GM21515 (cell line): ENCODE measurements at regions not wholly inside any gene's neighbourhood (a gene's known extent, or its start where the extent isn't known, plus 50 kb on each side); places are given as distances from the start of the nearest gene placed in this dataset.
"Not testable (repeated sequence)": the region's sequence is repeated elsewhere in the genome, so short reads cannot be mapped to it uniquely, and the experiment has no call there.

Experiments used
- ATAC-seq: cut with Tn5 transposase; IDR thresholded peaks from one replicate; pipeline ENCODE4 v1.9.1; 2021; ENCODE audit not compliant: unreplicated experiment

- no peak for ATAC-seq
Measured at GRCh38 chr7:93750986-93751385, 139.6 kb downstream of the TFPI2 start.

GRCh38 chr7:93747019-93747418 lies 143.5 kb downstream of the TFPI2 start:
- ATAC-seq, result no peak

- no peak for ATAC-seq
Measured at GRCh38 chr7:93739424-93739823, 151.1 kb downstream of the TFPI2 start.

GRCh38 chr7:93737953-93738352 lies 152.6 kb downstream of the TFPI2 start:
- ATAC-seq, result no peak

- no peak for ATAC-seq
Measured at GRCh38 chr7:93736668-93737369, 153.7 kb downstream of the TFPI2 start.

- ATAC-seq, result no peak
Measured at GRCh38 chr7:93728292-93728691, 153.8 kb upstream of the CALCR start.

- ATAC-seq, result no peak
Measured at GRCh38 chr7:93725954-93726353, 151.4 kb upstream of the CALCR start.

- no peak for ATAC-seq
Measured at GRCh38 chr7:93723424-93724124, 149.1 kb upstream of the CALCR start.

GRCh38 chr7:93720106-93720505 lies 145.6 kb upstream of the CALCR start:
- no peak for ATAC-seq

GRCh38 chr7:93719546-93719945 lies 145.0 kb upstream of the CALCR start:
- ATAC-seq, result no peak

- ATAC-seq, result no peak
Measured at GRCh38 chr7:93717217-93717900, 142.8 kb upstream of the CALCR start.

- ATAC-seq, result peak; percentile 59
Measured at GRCh38 chr7:93715234-93715633, 140.7 kb upstream of the CALCR start.

GRCh38 chr7:93711926-93712325 lies 137.4 kb upstream of the CALCR start:
- no peak for ATAC-seq

- ATAC-seq, result not testable (repeated sequence)
Measured at GRCh38 chr7:93708255-93708654, 133.7 kb upstream of the CALCR start.

- ATAC-seq, result no peak
Measured at GRCh38 chr7:93707249-93707648, 132.7 kb upstream of the CALCR start.

- not testable (repeated sequence) for ATAC-seq
Measured at GRCh38 chr7:93706162-93706561, 131.6 kb upstream of the CALCR start.

- no peak for ATAC-seq
Measured at GRCh38 chr7:93704217-93704616, 129.7 kb upstream of the CALCR start.

- no peak for ATAC-seq
Measured at GRCh38 chr7:93697901-93698300, 123.4 kb upstream of the CALCR start.

- no peak for ATAC-seq
Measured at GRCh38 chr7:93693796-93694195, 119.3 kb upstream of the CALCR start.

GRCh38 chr7:93690021-93690420 lies 115.5 kb upstream of the CALCR start:
- no peak for ATAC-seq

GRCh38 chr7:93678185-93678584 lies 103.7 kb upstream of the CALCR start:
- ATAC-seq, result no peak
